ENCODE measurements at regions not wholly inside any gene's neighbourhood (a gene's known extent, or its start where the extent isn't known, plus 50 kb on each side); places are given as distances from the start of the nearest gene placed in this dataset.

DNA sequence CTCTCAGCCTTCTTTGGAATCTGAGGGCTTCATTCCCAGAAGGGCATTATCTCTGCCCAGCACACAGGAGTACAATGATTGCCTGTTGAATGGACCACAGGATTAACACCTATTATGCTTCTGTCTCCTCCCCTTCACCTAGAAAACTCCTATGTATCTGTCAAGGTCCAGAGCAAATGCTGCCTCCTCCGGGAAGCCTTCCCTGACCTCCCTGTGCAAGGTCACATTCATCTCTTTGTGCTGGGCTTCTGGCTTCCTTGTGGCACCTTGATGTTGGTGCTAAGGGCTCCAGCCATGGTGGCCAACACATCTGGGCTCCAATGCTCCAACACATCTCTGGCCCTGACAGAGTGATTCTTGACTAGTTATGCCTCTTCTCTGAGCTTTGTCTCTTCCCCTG is 49.9 kb upstream of the ATP2B2 start:
- no peak for DNase-seq

DNA sequence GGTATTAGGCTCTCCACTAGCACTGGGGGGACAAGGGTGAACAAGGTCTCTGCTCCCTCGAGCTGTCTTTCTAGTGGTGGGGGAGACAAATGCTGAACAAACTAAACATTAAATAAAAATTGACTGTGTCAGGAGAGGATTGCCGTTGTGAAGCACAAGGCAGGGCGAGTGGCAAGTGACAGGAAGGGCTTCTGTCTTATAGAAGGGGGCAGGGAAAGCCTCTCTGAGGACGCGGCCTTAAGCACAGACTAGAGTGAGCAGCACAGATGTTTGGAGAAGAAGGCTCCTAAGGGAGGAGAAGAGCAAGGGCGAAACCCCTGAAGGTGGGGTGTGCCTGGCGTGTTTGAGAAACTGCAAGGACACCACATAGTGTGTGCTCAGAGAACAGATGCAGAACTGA is 50.9 kb upstream of the ATP2B2 start:
- DNase-seq: no peak

DNA sequence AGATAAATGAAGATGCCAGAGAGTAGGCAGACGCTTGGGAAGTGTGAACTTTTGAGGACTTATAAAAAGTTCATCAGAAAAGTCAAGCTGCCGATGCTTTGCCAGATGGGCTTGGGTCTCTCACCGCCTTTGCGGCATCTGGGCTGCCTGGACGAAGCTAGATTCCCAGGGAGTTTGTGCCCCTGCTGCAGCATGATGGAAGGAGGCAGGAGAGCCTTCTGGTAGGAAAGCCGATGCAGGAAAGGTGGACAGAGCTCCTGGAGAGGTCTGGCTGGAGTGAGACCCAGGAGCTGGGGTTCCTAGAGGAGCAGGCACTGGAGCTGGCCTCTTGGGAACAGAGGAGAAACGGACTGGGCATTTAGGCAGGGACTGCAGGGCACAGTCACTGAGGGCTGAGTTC is 51.9 kb upstream of the ATP2B2 start:
- DNase-seq: no peak

DNA sequence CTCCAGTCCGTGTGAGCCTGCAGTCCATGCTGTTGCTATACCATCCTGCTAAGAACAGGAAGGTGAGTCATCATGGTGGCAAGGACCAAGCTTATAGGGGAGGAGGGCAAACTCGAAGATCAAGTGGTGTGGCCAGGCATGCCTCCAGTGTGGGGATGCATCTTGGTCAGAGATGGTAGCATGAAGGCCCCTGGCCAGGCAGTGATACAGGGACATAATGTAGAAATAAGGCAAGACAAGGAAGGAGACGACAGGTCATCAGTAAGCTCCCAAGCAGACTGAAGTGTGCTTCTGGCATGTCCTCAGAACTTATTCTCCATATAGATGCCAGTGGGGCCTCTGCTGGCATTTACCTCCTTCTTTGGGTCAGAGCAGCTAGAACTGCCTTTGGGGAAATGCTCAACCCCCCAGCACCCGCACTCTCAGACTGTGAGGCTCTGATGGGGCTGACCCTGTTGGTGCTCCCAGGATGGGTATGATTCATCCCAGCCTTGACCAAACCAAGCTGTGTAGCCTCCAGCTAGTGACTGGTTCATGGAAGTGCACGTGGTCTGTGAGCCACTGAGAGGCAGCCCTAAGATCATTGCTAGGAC is 52.5 kb upstream of the ATP2B2 start:
- DNase-seq: no peak

DNA sequence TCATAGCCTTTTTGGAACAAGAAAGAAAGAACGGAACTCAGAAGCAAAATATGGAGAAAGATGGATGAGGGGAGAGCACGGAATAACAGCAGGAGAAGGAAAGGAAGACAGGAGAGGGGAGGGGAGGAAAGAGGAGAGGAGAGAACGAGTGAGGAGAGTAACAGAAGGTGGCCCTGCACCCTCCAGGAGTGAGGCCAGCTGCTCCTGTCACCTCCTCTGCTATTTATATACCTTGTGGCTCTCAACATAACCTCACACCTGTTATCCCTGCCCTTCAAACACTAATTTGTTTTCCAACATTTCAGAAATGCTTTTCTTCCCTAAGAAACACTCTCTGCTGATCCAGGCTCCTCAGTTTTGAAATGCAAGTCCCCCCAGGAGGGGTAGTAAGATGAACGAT is 53.4 kb upstream of the ATP2B2 start:
- DNase-seq: no peak

DNA sequence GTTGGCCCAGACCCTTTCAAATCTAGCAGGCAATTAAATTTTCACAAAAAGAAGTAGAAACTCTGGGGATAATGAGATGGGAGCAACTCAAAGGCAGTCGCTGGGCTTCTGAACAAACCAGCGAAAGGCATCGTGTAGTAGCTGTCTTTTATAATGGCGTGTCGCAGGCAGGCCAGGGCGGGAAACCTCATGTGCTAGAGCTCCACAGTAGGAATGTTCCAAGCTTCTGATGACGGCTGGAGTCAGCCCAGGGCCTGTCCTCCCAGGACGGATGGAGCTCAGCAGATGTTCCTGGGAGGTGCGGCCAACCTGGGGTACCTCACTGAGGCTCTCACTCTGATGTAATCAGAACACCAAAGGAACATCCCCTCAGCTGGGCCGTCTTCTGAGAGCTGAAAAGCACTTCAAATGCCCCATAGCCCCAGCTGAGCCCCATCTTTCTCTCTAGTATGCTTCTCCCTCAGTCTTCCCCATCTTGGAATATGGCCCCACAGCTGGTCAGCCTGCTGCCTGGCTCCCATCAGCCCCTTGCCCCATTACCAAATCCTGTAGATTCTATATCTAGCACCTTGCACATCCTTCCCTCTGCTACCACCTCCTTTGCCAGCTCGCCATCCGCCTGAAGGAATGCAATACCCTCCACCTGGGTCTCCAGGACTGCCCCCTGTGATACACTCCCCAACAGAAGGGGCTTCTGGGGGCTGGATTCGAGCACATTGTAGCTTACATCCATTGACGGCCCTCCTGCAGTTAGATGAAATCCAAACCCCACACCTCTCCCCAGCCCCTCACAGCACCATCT is 54.9 kb upstream of the ATP2B2 start:
- no peak for DNase-seq

DNA sequence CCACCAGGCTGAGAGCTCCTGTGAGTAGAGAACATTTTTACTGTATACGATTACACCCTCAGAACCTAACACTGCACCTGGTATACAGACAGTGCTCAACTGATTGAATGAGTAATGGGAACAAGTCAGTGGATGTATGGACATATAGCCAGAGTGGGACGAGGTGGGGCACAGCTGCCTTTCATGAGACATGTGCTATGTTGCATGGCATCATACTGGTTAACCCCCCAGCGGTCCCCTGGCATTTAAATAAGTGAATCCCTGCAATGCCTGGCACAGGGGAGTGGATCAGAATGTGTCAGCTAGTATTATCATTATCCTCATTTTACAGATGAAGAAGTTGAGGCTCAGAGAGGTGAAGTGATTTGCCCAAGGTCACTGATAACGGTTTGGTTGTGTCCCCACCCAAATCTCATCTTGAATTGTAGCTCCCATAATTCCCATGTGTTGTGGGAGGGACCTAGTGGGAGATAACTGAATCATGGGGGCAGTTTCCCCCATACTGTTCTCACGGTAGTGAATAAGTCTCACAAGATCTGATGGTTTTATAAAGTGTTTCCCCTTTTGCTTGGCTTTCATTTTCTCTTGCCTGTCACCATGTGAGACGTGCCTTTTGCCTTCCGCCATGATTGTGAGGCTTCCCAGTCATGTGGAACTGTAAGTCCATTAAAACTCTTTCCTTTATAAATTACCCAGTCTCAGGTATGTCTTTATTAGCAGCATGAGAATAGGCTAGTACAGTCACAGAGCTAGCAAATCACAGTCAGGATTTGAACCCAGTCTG is 56.0 kb upstream of the ATP2B2 start:
- no peak for DNase-seq

DNA sequence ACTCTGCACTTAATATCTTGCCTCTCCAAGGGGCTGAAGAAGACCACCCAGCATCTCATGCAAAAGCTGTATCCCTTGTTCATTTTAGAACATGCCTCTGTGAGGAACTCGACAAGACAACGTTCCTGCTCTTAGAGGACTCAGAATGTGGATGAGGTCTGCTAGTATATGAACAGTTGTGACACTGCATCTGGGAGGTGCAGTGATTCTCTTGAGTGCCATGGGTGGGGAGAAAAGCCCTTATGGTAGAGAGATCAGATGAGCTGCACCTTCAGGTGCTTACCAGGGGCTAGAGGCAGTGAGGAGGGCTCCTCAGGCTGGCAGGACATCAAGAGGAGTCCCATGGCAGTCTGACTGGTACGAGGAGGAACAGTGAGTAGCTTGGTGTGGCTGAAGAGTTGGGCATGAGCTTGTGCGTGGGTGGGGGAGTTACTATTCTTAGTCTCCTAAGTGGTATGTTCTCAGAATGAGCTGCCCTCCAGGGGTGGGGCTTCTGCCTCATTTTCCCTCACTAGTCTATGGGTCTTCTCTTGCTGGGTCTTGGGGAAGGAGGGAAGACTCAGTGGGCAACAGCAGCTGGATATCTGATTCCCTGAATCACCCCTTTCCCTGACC is 56.7 kb upstream of the ATP2B2 start:
- no peak for DNase-seq

DNA sequence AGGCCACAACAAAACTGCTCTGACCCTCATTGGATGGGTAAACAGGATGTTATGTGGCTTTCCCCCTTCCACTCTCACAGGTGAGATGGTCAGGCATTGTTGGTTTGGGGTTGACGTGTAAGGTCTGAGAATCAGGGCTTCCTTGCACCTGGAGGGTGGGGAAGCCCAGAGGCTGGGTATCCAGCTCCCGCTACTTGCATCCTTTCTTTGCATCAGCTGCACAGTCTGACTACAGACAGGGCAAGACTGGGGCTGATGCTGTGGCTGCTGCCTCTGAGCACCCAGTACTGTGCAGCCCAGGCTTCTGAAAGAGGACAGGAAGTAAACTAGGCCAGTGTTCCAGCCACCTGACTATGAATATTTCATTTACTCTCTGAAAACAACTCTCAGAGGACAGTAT is 58.0 kb upstream of the ATP2B2 start:
- DNase-seq: no peak

DNA sequence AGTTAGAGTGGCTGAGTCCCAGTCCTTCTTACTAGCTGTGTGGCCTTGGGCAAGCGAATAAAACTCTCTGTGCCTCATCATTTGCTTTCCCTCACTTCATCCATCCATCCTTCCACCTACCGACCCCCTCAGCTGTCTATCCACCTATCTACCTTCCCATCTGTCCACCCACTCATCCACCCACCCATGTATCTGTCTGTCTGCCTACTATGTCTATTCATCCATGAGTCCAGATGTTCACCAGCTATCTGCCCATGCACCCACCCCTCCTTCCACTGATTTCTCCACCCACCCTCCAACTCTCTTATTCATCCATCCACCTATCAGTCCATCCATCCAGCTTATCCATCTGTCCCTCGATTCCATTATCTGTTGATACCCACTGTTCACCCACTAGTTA is 60.4 kb upstream of the ATP2B2 start:
- no peak for DNase-seq

DNA sequence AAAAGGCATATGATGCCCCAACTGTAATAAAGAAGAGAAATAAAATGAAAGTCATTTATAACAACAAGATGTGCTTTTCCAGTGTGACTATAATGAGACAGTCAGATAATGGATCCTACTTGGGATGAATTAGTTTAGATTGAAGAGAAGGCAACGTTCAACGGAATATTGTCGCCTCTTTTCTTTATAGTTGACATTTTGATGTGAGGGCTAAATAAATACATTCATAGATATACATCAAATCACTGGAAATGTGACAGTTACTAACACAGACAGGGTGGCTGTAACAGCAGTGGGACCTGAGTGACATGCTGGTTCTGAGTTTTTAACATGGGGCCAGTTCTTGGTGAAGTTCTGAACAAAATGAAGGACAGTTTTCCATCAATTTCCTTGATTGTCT is 61.1 kb upstream of the ATP2B2 start:
- no peak for DNase-seq

DNA sequence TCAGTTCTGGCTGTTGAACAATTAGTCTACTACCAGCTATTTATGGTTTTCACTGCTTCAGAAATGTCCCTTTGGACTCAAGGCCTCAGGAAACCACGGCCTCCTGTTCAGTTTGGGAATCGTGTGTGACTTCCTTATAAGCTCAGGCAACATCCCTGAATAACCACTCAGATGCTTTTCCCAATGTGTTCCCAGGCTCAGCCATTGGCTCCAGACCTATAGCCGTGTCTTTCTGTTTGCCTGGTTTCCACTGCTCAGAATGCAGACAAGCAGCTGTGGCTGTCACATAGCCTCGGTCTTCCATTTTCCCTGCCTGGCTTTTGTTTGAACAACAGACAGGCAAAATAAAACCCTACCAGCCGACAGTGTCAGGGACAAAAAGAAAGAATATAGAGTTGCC is 63.2 kb upstream of the ATP2B2 start:
- DNase-seq: no peak

DNA sequence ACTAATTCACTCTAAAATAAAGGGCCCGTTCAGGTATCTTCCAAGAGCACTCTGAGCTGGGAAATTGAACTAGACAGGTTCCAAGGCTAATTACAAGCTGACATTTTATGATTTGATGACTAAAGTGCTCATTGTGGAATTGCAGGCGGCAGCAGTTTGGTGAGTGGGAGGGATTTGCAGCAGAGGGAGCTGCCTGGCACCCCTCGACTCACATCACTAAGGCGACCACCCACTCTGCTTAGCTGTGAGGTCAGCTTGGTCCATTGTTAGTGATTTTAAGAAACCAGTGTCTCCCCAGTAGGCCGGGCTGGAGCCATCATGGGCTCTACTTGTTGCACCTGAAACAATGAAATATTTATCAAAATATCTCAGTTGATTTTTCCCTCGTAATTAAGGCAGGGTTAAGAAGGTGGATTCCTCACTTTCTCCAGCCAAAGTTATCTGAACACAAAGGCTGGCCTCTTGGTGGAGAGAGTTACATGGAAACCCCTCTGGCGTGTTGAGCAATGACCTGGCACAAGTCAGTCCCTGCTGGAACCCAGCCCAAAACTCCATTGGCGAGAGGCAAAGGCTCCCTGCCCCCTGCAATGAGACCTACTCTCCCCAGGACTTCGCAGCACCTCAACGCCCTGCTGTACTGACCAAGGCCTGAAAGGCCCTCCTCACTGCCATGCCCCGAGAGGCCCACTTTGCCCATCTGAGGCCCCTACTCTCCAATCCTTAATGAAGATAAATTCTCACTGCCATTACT is 65.0 kb upstream of the ATP2B2 start:
- DNase-seq: no peak

DNA sequence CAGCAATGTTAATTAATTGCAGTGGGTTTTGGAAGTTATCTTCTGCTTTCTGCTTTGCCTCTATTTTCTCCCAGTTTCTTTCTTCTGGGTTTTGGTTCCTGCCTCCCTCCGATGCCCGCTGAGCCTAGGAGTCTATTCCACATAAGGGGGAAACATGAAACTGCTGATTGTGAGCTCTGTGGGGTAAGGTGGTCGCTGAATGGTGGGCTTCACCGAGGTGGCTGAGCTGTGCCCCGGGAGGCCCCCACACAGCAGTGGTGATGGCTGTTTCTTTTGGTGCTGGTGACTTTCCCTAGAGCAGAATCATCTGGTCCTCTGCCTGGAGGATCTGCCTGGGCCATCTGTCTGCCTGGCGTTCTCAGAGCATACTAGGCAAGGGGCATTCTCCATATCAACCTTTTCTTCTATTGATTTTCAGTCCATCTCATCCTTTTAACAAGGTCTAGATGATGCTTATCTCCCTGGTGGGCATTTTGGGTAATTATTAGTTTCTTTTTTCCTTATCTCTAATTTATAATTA is 68.8 kb upstream of the ATP2B2 start:
- DNase-seq: no peak

DNA sequence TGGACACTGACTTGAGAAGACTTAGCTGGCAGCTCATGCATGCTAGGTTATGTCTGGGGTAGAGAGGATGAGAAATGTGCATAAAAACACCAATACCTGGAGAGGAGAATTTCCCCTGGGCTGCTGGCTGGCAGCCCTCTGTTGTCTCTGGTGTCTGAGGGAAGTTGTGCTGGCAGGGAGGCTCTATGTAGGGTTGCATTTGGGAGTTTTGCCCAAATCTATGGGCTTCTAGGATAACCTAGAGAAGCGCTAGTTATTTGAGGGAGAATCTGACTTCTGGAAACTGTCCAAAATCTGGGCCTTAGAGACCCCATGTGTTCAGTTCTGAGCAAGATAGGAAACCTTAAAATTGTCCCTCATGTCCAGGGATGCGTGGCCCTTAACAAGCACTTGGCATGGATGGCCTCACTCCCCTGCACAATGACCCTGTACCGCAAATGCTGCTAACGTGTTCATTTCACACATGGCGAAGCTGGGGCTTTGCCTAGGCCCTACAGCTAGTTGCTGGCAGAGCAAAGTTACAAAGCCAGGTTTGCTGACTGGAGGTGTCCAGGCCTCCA is 70.3 kb upstream of the ATP2B2 start:
- no peak for DNase-seq

DNA sequence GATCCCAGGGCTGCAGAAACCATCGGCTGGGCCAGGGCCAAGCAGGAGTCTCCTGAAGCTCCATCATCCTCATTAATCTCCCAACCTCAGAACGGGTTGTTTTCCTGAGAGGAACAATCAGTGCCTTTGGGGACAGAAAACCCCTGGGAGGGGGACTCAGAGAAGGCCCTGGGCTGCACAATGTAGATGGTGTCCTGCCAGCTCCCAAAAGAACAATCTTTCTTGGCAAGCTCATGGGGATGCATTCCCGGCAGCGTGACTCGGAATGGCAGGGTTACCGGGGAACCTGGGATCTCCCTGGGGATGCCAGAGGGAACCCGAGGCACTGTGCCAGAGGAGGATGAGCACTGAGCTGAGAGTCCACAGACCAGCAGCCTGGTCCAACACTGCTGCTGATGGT is 72.1 kb upstream of the ATP2B2 start:
- DNase-seq: no peak

DNA sequence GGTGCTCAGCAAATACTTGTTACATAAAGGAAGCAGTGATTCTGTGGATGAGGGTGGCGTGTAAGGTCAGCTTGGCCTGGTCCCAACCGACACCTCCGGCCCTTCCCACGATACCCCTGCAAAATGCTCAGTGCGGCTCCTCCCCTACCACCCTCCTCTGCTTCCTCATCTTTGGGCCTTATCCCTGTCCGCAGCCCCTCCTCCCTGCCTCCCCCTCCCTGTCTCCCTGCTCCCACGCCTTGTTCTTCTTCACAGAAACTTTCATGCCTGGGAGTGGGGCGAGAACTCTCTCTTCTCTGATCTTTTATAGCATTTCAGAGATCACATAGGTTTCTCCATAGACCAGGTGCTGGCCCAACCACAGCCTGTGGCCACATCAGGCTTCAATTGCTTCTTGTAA is 75.0 kb upstream of the ATP2B2 start:
- no peak for DNase-seq

DNA sequence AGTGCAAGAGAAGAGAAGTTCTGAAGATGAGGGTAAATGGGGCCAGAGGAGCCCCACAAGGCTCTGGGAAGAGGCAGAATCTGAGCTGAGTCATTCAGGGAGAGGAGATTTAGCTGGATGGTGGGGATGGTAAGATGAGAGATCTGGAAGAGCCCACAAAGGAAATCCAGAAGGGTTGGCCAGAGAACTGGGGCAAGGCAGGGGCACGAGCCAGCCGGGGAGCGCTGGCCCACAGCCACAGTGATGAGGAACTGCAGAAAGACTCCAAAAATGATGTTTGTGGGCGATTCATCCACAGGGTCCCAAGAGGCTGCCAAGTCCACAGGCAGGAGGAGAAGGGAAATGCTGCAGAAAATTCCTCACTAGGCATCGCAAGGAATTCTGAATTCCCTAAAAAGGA is 75.9 kb upstream of the ATP2B2 start:
- no peak for DNase-seq

DNA sequence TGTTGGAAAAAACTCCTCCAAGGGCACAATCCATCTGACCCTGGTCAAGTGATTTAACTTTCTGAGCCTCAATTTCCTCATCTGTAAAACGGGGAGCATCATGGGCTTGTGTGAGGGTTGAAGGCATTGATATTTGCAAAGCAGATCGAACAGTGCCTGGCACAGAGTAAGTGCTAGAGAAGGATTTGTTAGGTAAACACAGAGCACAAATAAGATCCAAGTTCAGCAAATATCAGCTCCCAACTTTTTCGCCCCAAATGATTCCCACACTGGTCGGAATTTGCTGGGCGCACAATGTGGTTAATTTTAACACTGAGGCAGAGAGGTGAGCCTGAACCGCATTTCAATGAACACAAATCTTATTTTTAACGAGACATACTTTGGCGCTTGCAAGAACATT is 76.3 kb upstream of the ATP2B2 start:
- no peak for DNase-seq

DNA sequence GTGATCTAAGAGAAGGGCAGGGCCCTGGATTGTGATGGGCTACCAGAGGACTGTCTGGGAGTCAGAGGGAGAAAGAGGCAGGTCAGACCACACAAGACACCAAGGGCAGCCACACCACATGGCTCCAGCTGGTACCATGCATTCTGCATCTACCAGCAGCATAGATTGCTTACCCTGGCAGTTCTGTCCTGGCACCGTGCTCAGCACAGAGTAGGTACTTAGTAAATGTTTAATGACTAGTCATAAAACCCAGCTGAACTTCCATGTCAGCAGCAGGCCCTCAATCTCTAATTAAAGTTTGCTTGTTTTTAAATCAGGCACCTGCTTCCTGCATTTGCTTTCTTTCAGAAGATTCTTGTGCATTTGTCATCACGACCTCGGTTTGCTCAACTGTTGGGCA is 77.3 kb upstream of the ATP2B2 start:
- no peak for DNase-seq

DNA sequence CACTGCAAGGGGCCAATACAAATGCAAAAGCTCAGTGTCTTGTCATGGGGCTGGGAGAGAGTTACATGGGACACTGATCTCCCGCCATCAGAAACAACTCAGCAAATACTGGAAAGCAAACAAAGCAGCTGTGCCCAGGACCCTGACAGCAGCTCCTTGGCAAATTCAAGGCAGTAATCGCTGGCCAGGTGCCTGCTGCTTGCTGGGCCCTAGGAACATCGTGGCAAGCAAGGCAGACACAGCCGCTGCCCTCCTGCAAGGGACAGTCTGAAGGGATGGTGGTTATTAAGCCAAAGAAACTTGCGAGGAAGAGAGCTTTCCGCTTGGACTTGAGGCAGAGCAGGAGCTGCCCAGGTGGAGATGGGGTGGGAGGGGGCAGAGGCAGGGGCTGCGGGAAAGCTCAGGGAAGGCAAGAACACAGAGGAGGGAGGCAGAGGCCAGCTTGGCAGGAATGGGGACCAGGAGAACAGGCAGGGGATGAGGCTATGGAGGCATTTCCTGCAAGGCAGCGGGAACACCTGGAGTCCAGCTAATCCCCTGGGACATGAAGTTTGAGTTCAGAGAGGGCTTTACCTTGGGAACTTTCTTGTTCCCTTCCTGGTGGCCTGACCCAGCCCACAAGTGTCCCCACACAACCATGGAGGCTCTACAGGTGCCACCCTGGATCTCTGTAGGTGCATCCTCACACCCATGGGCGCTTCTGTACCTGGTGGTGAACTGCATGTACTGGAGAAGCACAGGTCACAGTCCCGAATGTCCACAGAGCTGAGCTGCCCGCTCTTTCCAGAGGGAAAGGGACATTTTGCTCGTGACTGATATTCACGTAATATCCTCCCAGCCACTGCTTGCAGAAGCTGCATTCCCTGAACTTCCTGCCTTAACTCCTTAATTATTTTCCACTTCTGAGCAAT is 78.7 kb upstream of the ATP2B2 start:
- no peak for DNase-seq
